ENCODE measurements at regions not wholly inside any gene's neighbourhood (a gene's known extent, or its start where the extent isn't known, plus 50 kb on each side); places are given as distances from the start of the nearest gene placed in this dataset.

GRCh38 chr5:111563031-111563822, 50.9 kb upstream of the STARD4 start:
- H3K4me3 ChIP-seq (ENCODE audit: low read depth, low read length), result no peak overlapping the region
- peak; percentile 95 for DNase-seq (ENCODE audit: low read depth)
- TF ChIP-seq, protein P1, sequence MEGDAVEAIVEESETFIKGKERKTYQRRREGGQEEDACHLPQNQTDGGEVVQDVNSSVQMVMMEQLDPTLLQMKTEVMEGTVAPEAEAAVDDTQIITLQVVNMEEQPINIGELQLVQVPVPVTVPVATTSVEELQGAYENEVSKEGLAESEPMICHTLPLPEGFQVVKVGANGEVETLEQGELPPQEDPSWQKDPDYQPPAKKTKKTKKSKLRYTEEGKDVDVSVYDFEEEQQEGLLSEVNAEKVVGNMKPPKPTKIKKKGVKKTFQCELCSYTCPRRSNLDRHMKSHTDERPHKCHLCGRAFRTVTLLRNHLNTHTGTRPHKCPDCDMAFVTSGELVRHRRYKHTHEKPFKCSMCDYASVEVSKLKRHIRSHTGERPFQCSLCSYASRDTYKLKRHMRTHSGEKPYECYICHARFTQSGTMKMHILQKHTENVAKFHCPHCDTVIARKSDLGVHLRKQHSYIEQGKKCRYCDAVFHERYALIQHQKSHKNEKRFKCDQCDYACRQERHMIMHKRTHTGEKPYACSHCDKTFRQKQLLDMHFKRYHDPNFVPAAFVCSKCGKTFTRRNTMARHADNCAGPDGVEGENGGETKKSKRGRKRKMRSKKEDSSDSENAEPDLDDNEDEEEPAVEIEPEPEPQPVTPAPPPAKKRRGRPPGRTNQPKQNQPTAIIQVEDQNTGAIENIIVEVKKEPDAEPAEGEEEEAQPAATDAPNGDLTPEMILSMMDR (conservative IDR thresholded peaks at IDR 0.05; ENCODE audit: low read depth, low read length), result no peak

DNA sequence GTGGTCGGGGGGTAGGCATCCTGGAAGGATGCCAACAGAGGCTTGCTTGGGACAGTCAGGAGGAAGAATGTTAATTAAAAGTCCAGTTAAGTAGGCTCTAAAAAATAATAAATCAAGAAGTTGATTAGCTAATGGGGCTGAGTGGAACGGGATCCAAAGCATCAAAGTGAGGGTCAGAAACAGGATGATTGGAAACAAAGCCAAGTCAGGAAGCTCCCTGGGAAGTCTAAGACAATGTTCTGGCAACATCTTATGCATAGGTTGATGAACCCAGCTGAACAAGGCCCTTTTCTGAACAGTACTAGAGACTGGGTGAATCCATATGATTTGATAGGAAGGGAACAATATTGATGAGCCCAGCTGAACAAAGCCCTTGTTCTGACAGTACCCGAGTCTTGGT, 50.2 kb upstream of the STARD4 start:
- DNase-seq (ENCODE audit: low read depth), result no peak
- TF ChIP-seq, protein P1 (conservative IDR thresholded peaks at IDR 0.05; ENCODE audit: low read depth, low read length), result no peak
- H3K4me3 ChIP-seq (ENCODE audit: low read depth, low read length), result no peak overlapping the region
